ENCODE measurements at regions not wholly inside any gene's neighbourhood (a gene's known extent, or its start where the extent isn't known, plus 50 kb on each side); places are given as distances from the start of the nearest gene placed in this dataset.

DNA sequence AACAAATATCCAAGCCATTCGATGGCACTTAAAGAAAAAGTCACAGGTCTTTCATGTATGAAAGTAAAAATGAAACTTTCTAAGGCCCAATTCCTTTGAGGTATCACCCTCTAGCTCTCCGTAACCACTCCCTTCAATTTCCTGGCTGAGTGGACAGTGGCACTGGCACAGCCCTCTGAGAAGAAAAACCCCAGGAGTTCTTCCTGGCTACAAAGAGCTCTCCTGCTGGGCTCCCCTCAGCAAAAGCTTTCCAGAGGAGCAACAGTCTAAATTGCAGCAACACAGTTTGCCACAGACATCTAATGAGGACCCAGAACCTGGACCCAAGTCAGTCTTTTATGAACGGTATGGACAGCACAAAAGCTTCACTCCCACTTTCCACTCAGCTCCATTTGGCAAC lies 71.8 kb downstream of the FUNDC1 start:
- no peak for DNase-seq (ENCODE audit: low read depth)

- peak; percentile 56 for DNase-seq (ENCODE audit: low read depth)
Observed at GRCh38 chrX:44462850-44463249, 79.8 kb downstream of the FUNDC1 start.

- DNase-seq (ENCODE audit: low read depth) = no peak
Observed at GRCh38 chrX:44459501-44459900, 83.2 kb downstream of the FUNDC1 start.

DNA sequence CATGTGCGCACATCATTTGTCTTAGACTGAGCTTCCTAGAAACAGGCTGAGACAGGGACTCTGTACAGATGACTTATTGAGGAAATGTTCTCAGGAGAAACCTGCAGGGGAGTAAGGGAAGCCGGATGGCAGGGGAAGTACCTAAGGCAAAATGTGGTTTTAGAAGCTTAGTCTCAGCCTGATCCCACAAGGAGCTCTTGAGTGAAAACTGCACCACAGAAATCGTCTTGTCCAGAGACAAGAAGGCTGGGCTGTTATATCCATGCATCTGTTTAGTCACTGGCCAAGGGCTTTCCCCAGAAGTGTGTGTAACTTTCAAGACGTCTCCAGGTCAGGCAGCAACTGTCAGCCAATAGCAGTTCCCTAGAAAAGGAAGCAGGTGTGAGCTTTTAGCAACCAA lies 86.0 kb downstream of the FUNDC1 start:
- no peak for DNase-seq (ENCODE audit: low read depth)

DNA sequence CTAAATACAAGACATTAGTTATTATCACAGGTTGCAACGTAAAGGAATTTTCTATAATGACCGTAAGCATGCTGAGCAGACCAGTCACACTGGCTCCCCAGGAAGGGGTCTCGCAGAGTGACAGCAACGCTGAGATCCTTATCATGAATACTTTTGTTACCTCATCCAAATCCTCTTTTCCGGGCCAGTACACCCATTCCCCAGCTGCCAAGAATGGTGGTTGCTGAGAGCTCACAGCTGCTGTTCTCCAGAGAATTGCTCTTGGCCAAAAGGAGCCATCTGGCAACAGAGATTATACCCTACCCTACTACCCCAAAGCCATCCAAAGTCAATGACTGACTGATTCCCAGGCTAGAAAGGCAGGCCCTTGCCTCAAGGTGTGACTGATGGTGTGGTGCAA lies 91.6 kb downstream of the FUNDC1 start:
- no peak for DNase-seq (ENCODE audit: low read depth)

DNA sequence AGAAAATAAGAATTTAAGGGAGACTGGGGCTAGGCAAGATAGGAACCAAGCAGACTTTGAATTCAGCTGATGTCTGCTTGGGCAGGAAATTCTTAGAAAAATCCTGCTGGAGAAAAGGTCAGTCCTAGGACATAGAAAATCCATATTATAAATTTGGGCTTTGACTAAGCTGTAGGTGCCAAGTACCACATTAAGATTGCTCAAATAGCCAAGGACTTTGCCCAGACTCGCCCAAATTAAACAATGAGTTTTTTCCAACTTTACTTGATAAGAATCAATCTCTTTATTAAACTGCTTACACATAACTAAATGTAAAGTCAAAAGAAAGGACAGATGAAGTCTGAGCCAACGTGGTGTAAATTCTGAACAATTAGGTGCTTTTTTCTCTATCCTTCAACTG lies 95.4 kb downstream of the FUNDC1 start:
- no peak for DNase-seq (ENCODE audit: low read depth)

DNA sequence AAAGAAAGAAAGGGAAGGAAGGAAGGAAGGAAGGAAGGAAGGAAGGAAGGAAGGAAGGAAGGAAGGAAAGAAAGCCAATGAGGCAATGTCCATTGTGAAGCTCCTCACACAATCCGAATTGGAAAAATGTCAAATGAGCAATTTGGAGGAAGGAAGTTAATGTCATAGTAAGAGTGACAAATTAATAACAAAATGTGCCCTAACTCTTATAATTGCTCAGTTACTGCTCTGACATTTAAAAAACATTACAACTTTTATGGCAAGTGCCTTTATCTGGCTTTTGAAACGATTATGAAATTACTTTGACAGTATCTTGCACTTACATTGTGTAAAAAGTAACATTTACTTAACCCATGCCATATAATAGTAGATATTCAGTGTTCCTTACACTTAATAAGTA lies 96.5 kb upstream of the EFHC2 start:
- DNase-seq (ENCODE audit: low read depth) = no peak

DNA sequence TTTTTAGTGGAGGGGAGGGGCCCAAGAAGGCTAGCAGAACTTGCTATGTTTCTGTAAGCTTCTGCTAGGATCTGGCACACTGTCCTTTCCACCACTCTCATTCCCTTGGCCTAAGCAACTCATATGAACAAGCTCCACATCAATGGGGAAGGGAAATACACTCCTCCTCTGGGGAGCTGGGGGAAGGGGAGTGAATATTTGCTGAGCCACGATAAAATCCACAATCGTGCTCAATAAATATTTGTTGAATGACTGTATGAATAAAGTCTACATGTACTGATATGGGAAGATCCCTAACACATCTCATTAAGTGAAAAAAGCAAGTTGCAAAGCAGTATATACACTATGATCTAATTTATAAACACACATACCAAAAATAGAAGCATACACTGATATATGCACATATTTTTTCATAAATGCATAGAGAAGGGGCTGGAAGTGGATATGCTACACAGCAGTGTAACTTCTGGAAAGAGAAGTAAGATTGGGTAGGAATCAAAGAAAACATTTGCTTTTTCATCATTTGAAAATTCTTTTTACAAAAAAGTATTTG lies 95.8 kb upstream of the EFHC2 start:
- no peak for DNase-seq (ENCODE audit: low read depth)

DNA sequence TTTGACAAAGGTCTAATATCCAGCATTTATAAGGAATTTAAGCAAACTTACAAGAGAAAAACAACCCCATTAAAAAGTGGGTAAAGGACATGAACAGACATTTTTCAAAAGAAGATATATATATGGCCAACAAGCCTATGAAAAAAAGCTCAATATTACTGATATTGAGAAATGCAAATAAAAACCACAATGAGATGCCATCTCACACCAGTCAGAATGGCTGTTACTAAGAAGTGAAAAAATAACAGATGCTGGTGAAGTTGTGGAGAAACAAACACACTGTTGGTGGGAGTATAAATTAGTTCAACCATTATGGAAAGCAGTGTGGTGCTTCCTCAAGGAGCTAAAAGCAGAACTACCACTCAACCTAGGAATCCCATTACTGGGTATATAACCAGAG lies 91.6 kb upstream of the EFHC2 start:
- DNase-seq (ENCODE audit: low read depth) = no peak

DNA sequence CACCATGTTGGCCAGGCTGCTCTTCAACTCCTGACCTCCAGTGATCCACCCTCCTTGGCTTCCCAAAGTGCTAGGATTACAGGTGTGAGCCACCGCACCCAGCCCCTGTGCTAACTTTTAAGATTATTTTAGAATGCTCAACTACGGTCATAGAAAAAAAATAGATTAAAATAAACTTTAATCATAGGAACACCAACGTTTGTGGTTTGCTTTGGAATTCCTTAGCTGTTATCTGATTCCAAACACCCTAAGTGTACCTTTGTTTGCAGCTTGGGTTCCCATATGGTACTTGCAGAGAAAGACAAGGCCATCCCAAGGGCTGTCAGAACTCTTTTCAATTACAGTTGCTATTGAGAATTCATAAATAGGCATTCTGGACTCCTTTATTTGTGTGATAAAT lies 90.1 kb upstream of the EFHC2 start:
- no peak for DNase-seq (ENCODE audit: low read depth)

DNA sequence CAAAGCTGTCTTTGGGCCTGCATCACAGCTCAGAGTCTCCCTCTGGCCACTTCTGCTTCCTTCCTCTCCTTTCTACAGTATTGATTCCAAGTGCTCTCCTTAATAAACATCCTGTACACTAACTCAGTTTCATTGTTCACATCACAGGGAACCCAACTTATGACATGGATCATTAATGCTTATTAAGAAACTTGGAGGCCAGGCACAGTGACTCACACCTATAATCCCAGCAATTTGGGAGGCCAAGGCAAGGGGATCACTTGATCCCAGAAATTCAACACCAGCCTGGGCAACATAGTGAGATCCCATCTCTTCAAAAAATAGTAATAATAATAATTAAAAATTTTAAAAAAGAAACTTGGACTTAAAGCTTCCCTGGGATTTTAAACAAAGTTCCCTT lies 89.2 kb upstream of the EFHC2 start:
- DNase-seq (ENCODE audit: low read depth) = no peak

DNA sequence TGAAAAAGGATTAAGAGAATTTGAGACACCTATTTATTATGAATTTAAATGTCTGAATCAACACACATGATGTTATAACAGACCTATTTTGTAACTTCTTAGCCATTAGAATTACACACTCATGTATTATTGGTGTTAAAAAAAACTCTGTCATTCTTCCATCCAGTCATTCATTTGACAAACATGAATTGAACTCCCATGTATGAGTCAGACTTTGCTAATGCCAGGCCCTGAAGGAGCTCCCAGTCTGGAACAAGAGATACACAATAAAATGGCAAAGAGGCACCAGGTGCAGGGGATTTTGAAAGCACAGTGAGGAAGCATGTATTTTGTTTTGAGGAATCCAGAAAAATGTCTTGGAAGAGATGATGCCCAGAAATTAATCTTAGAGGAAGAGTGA lies 87.7 kb upstream of the EFHC2 start:
- peak; percentile 71 for DNase-seq (ENCODE audit: low read depth)

DNA sequence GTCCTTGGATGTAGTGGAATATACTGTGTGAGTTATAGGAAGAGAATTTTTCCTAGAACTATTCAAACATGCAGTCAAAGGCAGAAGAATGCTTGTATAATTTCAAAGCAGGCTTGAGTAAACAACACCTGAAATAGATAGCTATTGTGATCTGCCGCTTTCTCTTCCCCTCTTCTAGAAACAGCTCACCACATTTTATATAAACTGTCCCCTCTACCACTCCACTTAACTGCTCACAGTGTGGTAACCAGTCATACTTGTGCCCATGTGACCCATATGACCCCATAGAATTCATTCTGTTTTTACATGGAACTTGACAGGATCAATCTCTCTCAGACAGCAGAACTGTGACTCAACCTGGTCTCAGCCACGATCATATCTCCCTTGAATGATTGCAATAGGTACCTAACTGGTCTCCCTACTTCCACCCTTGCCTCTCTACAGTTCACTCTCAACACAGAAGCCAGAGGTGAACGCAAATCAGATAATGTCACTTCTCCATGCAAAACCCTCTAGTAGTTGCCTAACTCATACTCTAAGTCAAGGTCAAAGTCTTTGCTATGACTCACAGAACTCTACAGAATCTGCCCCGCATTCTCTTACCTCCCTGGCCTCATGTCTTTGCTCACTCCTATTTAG lies 85.6 kb upstream of the EFHC2 start:
- no peak for DNase-seq (ENCODE audit: low read depth)

- DNase-seq (ENCODE audit: low read depth) = peak; percentile 51
Observed at GRCh38 chrX:44422631-44423030, 79.2 kb upstream of the EFHC2 start.

DNA sequence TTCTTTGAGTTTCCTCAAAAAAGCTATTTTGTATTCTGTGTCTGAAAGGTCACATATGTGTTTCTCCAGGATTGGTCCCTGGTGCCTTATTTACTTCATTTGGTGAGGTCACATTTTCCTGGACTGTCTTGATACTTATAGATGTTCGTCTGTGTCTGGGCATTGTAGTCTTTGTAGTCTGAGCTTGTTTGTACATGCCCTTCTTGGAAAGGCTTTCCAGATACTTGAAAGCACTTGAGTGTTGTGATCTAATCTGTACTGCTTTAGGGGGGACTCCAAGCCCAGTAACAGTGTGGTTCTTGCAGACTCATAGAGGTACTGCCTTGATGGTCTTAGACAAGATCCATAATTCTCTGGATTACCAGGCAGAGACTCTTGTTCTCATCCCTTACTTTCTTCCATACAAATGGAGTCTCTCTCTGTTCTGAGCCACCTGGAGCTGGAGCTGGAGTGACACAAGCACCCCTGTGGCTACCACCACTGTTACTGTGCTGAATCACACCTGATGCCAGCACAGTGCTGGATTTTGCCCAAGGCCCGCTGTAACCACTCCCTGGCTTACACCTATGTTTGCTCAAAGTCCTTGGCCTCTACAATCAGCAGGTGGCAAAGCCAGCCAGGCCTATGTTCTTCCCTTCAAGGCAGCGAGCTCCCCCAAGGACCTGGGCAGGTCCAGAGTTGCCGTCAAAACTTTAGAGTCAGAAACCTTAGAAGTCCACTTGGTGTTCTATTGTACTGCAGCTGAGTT lies 72.3 kb upstream of the EFHC2 start:
- no peak for DNase-seq (ENCODE audit: low read depth)

- DNase-seq (ENCODE audit: low read depth) = peak; percentile 19
Observed at GRCh38 chrX:44401151-44401550, 57.7 kb upstream of the EFHC2 start.

DNA sequence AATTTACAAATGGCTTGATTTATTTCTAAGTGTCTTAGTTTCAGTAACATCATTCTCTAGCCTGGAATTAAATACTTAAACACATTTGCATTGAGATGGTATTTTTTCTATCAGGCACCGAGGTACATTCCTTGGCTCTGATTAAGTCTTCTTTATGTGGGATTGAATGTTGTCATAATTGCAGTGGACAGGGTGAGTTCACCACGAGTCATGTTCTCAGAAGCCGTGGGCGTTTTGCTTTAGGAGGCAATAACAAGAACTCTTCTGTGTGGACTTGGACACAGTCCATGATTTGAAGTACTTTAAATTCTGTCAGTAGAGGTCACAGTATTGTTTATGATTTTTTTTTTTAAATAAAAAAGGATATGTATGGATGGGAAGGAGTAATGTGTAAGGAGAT lies 57.1 kb upstream of the EFHC2 start:
- peak; percentile 85 for DNase-seq (ENCODE audit: low read depth)

GRCh38 chrX:44400161-44400560 lies 56.7 kb upstream of the EFHC2 start:
- no peak for DNase-seq (ENCODE audit: low read depth)

Data from LHCN-M2 (cell line).